Endodermal cell (in vitro differentiated cells): ENCODE measurements at regions not wholly inside any gene's neighbourhood (a gene's known extent, or its start where the extent isn't known, plus 50 kb on each side); places are given as distances from the start of the nearest gene placed in this dataset.

Experiments used
- DNase-seq: peaks from one replicate; pipeline ENCODE4 v3.0.0-alpha.2; 2017
- H3K27ac ChIP-seq: 2 replicates; pipeline ENCODE4 v1.5.1; 2013; ENCODE audit warnings: mild to moderate bottlenecking, low read depth, low read length, moderate library complexity
- H3K27me3 ChIP-seq: 2 replicates; pipeline ENCODE4 v1.6.1; 2013; ENCODE audit warnings: mild to moderate bottlenecking, low read length, moderate library complexity; ENCODE audit not compliant: insufficient read depth, control insufficient read depth, poor library complexity, severe bottlenecking
- H3K36me3 ChIP-seq: 2 replicates; pipeline ENCODE4 v1.7.0; 2013; ENCODE audit warnings: mild to moderate bottlenecking, low read length, moderate library complexity; ENCODE audit not compliant: control insufficient read depth, insufficient read depth
- H3K4me1 ChIP-seq: one replicate; pipeline ENCODE4 v1.7.0; 2013; ENCODE audit warnings: low read length; ENCODE audit not compliant: control insufficient read depth, insufficient read depth
- H3K4me3 ChIP-seq: 2 replicates; pipeline ENCODE4 v1.5.1; 2013; ENCODE audit warnings: mild to moderate bottlenecking, low read length, moderate library complexity
- H3K9ac ChIP-seq: 2 replicates; pipeline ENCODE4 v1.6.1; 2013; ENCODE audit warnings: mild to moderate bottlenecking, low read length, moderate library complexity; ENCODE audit not compliant: poor library complexity, severe bottlenecking; ENCODE audit errors: extremely low read depth
- H3K9me3 ChIP-seq: 2 replicates; pipeline ENCODE4 v1.6.1; 2013; ENCODE audit warnings: mild to moderate bottlenecking, low read length, moderate library complexity; ENCODE audit not compliant: control insufficient read depth
- H3K27ac Mint-ChIP-seq: 2 replicates; pipeline ENCODE4 v1.8.0; 2020; ENCODE audit warnings: mixed read lengths
- H3K27me3 Mint-ChIP-seq: 2 replicates; pipeline ENCODE4 v1.8.0; 2021; ENCODE audit warnings: mild to moderate bottlenecking, mixed read lengths; ENCODE audit not compliant: insufficient read depth
- H3K36me3 Mint-ChIP-seq: 2 replicates; pipeline ENCODE4 v1.8.0; 2020; ENCODE audit warnings: low read depth, mixed read lengths
- H3K4me1 Mint-ChIP-seq: 2 replicates; pipeline ENCODE4 v1.8.0; 2020; ENCODE audit warnings: mixed read lengths
- H3K4me3 Mint-ChIP-seq: 2 replicates; pipeline ENCODE4 v1.8.0; 2020; ENCODE audit warnings: mild to moderate bottlenecking, moderate library complexity, mixed read lengths
- H3K9me3 Mint-ChIP-seq: 2 replicates; pipeline ENCODE4 v1.8.0; 2020; ENCODE audit warnings: mild to moderate bottlenecking, mixed read lengths
- CTCF ChIP-seq: fragments of 200-600 bp; sonication (generic); conservative IDR thresholded peaks from 2 replicates; pipeline ENCODE4 v1.5.0; 2021; ENCODE audit warnings: antibody characterized with exemption, mild to moderate bottlenecking
- WGBS, 2 experiments: methylation state at CpG; one replicate each; pipeline versions ENCODE4 v1.1.5 to v1.1.7; 2013; ENCODE audit warnings: missing lambda C conversion rate in 2 of 2, mixed read lengths in 1 of 2; ENCODE audit not compliant: insufficient coverage in 1 of 2, insufficient read length in 1 of 2; 5-methylcytosine and 5-hydroxymethylcytosine counted together

DNA sequence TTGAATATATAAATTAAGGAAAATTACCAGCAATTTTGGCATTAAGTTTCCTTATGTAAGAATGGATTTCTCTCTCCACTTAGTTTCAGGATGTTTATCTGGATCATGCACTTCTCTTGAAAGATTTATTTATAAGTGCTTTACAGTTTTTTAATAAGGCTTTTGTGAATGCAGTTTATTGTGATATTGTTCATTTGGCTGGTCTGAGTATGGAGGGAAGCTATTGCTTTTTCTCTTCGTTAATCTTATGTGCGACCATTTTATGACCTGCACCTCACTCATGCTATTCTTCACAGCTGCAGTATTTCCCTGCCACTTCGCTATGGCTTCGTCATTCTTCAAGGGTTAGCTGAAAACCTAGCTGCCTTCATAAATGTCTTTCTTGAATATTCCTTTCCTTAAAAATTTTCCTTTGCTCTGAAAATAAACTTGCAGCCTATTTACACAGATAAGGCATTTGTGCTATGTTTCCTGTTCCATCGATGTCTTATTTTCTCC, 233.4 kb downstream of the SOCS6 start:
- Histone ChIP-seq H3K9ac (no peak overlapping the region), H3K36me3 (no peaks in the 10 kb centered on the region), H3K4me1 (no peaks in the 10 kb centered on the region), H3K4me3 (no peak overlapping the region), H3K9me3 (no peaks in the 10 kb centered on the region), H3K27me3 (no peaks in the 10 kb centered on the region), H3K27ac (no peak overlapping the region)
- H3K9me3 Mint-ChIP-seq = no peaks in the 10 kb centered on the region
- no peak overlapping the region for H3K4me3 Mint-ChIP-seq
- H3K36me3 Mint-ChIP-seq = no peaks in the 10 kb centered on the region
- WGBS, 2 experiments = 45 to 72% methylated on average over 2 to 5 of the region's 5 CpGs
- no peak for DNase-seq
- H3K27ac Mint-ChIP-seq = no peak overlapping the region
- no peak for TF ChIP-seq CTCF
- no peaks in the 10 kb centered on the region for H3K27me3 Mint-ChIP-seq
- H3K4me1 Mint-ChIP-seq = no peaks in the 10 kb centered on the region

GRCh38 chr18:70520867-70521266, 232.0 kb downstream of the SOCS6 start:
- H3K27me3 ChIP-seq = no peaks in the 10 kb centered on the region
- H3K4me3 ChIP-seq = no peak overlapping the region
- no peaks in the 10 kb centered on the region for H3K9me3 ChIP-seq
- H3K36me3 ChIP-seq = no peaks in the 10 kb centered on the region
- no peak overlapping the region for H3K9ac ChIP-seq
- DNase-seq = no peak
- no peaks in the 10 kb centered on the region for H3K4me1 ChIP-seq
- no peaks in the 10 kb centered on the region for H3K27me3 Mint-ChIP-seq
- H3K27ac ChIP-seq = no peak overlapping the region
- no peak overlapping the region for H3K4me3 Mint-ChIP-seq
- no peaks in the 10 kb centered on the region for H3K9me3 Mint-ChIP-seq
- H3K36me3 Mint-ChIP-seq = no peaks in the 10 kb centered on the region
- no peaks in the 10 kb centered on the region for H3K4me1 Mint-ChIP-seq
- no peak for TF ChIP-seq CTCF
- no peak overlapping the region for H3K27ac Mint-ChIP-seq
- WGBS, 2 experiments = 88% methylated on average over 1 of the region's 1 CpG; no CpG with 5 or more reads in 1 of the 2 experiments

GRCh38 chr18:70513502-70514171, 224.8 kb downstream of the SOCS6 start:
- 79 to 84% methylated on average over 4 to 9 of the region's 9 CpGs for WGBS, 2 experiments
- Histone ChIP-seq H3K9me3 (peaks cover 14% of the 10 kb centered on the region), H3K4me1 (no peaks in the 10 kb centered on the region), H3K4me3 (no peak overlapping the region), H3K27me3 (no peaks in the 10 kb centered on the region), H3K9ac (no peak overlapping the region), H3K36me3 (no peaks in the 10 kb centered on the region), H3K27ac (no peak overlapping the region)
- Mint-ChIP-seq H3K9me3 (no peaks in the 10 kb centered on the region), H3K27ac (no peak overlapping the region), H3K36me3 (no peaks in the 10 kb centered on the region), H3K4me1 (no peaks in the 10 kb centered on the region), H3K27me3 (no peaks in the 10 kb centered on the region), H3K4me3 (no peak overlapping the region)
- no peak for TF ChIP-seq CTCF
- DNase-seq = no peak
